ENCODE measurements at regions not wholly inside any gene's neighbourhood (a gene's known extent, or its start where the extent isn't known, plus 50 kb on each side); places are given as distances from the start of the nearest gene placed in this dataset.

GRCh38 chr2:64887565-64887964 is 101.6 kb upstream of the SLC1A4 start:
- TF ChIP-seq E2F4 (CRISPR knock-in tag; IDR thresholded peaks at IDR 0.05; ENCODE audit: borderline replicate concordance, low read depth) (no peak), PREB (CRISPR knock-in tag; IDR thresholded peaks at IDR 0.05; ENCODE audit: borderline replicate concordance) (no peak), EMX1 (CRISPR knock-in tag; IDR thresholded peaks at IDR 0.05) (no peak), SP1 (CRISPR knock-in tag; conservative IDR thresholded peaks at IDR 0.05) (no peak), USF2 (CRISPR knock-in tag; IDR thresholded peaks at IDR 0.05) (no peak), FOXJ3 (CRISPR knock-in tag; IDR thresholded peaks at IDR 0.05; ENCODE audit: borderline replicate concordance) (no peak), JUN (CRISPR knock-in tag; IDR thresholded peaks at IDR 0.05) (no peak), CTCF (IDR thresholded peaks at IDR 0.05) (no peak), HMGXB4 (CRISPR knock-in tag; IDR thresholded peaks at IDR 0.05) (no peak), MAX (CRISPR knock-in tag; IDR thresholded peaks at IDR 0.05) (no peak), RELA (CRISPR knock-in tag; IDR thresholded peaks at IDR 0.05; ENCODE audit: borderline replicate concordance) (no peak)

All from WTC11 (cell line).